Gastrocnemius medialis (tissue), 4 donors: ENCODE measurements at regions not wholly inside any gene's neighbourhood (a gene's known extent, or its start where the extent isn't known, plus 50 kb on each side); places are given as distances from the start of the nearest gene placed in this dataset.

Experiments used
- ATAC-seq, 2 donors: fragments of 150-250 bp; one replicate each; pipeline ENCODE4 v1.9.1; 2016
- DNase-seq, 2 donors: peaks; one replicate each; pipeline ENCODE4 v3.0.0-alpha.2; 2019
- H3K27ac ChIP-seq, 4 donors: fragments of 200-600 bp; sonication (generic); 1 replicate in 1 of 4; 2 replicates in 3 of 4; pipeline ENCODE4 v1.5.1; 2016 to 2018; ENCODE audit warnings: mild to moderate bottlenecking in 2 of 4, moderate library complexity in 1 of 4
- H3K27me3 ChIP-seq, 3 donors: fragments of 200-600 bp; sonication (generic) in 2 of 3; 1 replicate in 1 of 3; 2 replicates in 2 of 3; pipeline versions ENCODE4 v1.5.1 to v1.6.0; 2016 to 2019; ENCODE audit warnings: mild to moderate bottlenecking in 1 of 3, moderate library complexity in 1 of 3
- H3K36me3 ChIP-seq, 2 donors: fragments of 200-600 bp; sonication (generic) in 1 of 2; one replicate each; pipeline ENCODE4 v1.5.1; 2017 to 2018
- H3K4me1 ChIP-seq, 2 donors: fragments of 200-600 bp; sonication (generic) in 1 of 2; one replicate each; pipeline ENCODE4 v1.5.1; 2016 to 2017; ENCODE audit warnings: mild to moderate bottlenecking in 2 of 2
- H3K4me3 ChIP-seq, 4 donors: fragments of 200-600 bp; sonication (generic) in 3 of 4; 1 replicate in 1 of 4; 2 replicates in 3 of 4; pipeline ENCODE4 v1.5.1; 2016 to 2019; ENCODE audit warnings: mild to moderate bottlenecking in 2 of 4
- H3K9me3 ChIP-seq, 3 donors: fragments of 200-600 bp; sonication (generic) in 2 of 3; 1 replicate in 1 of 3; 2 replicates in 2 of 3; pipeline ENCODE4 v1.5.1; 2016 to 2019
- CTCF ChIP-seq, 5 experiments: fragments of 450-650 bp in 3 of 5; fragments of 200-600 bp in 2 of 5; sonication (generic) in 2 of 5; IDR thresholded peaks in 4 of 5; conservative IDR thresholded peaks in 1 of 5; 1 replicate in 4 of 5; 2 replicates in 1 of 5; pipeline ENCODE4 v1.5.1; 2016 to 2019; ENCODE audit warnings: antibody characterized with exemption in 5 of 5, mild to moderate bottlenecking in 3 of 5, moderate library complexity in 3 of 5
- POLR2A ChIP-seq, 2 donors: fragments of 450-650 bp; IDR thresholded peaks; one replicate each; pipeline ENCODE4 v1.6.1; 2017; ENCODE audit warnings: antibody characterized with exemption in 2 of 2, mild to moderate bottlenecking in 2 of 2, moderate library complexity in 2 of 2
- in situ Hi-C, 4 donors: fragments of 200-750 bp; cut with MboI; loops; one replicate each; pipeline versions ENCODE4 v1.15.0 to v1.8.0; 2017; ENCODE audit warnings: low sequenced_read_pairs in 4 of 4
- intact Hi-C: fragments of 100-400 bp; cut with DNase I; formaldehyde crosslinking; loops from one replicate; pipeline ENCODE4 v1.15.1; 2023; ENCODE audit warnings: low total_unique reads

- DNase-seq (no peak), ATAC-seq (no peak)
- Histone ChIP-seq H3K27ac (no peak overlapping the region), H3K9me3 (no peaks in the 10 kb centered on the region), H3K4me1 (no peaks in the 10 kb centered on the region), H3K4me3 (no peak overlapping the region), H3K36me3 (no peaks in the 10 kb centered on the region), H3K27me3 (no peaks in the 10 kb centered on the region)
- in situ Hi-C loops, result no loop called here
- no peak for TF ChIP-seq CTCF (IDR thresholded peaks at IDR 0.05 in 4 of 5, conservative IDR thresholded peaks at IDR 0.05 in 1 of 5)
- TF ChIP-seq POLR2A (IDR thresholded peaks at IDR 0.05), result no peak
- intact Hi-C loops, result no loop called here
These were observed 233.1 kb downstream of the IRX1 start for GRCh38 chr5:3828761-3829160.

GRCh38 chr5:3833566-3833965, 237.9 kb downstream of the IRX1 start:
- no peaks in the 10 kb centered on the region for H3K36me3 ChIP-seq
- DNase-seq (no peak), ATAC-seq (no peak)
- intact Hi-C loops (no loop called here), in situ Hi-C loops (no loop called here)
- no peak overlapping the region for H3K4me3 ChIP-seq
- H3K4me1 ChIP-seq, result no peaks in the 10 kb centered on the region
- H3K27me3 ChIP-seq, result no peaks in the 10 kb centered on the region
- TF ChIP-seq CTCF (IDR thresholded peaks at IDR 0.05 in 4 of 5, conservative IDR thresholded peaks at IDR 0.05 in 1 of 5), result no peak
- no peak for TF ChIP-seq POLR2A (IDR thresholded peaks at IDR 0.05)
- H3K27ac ChIP-seq, result no peak overlapping the region
- no peaks in the 10 kb centered on the region for H3K9me3 ChIP-seq

- no peak for DNase-seq
- intact Hi-C loops, result no loop called here
- no peaks in the 10 kb centered on the region for H3K27me3 ChIP-seq
- no peak for ATAC-seq
- no peaks in the 10 kb centered on the region for H3K9me3 ChIP-seq
- no peak overlapping the region for H3K4me3 ChIP-seq
- TF ChIP-seq POLR2A (IDR thresholded peaks at IDR 0.05) (no peak), CTCF (IDR thresholded peaks at IDR 0.05 in 4 of 5, conservative IDR thresholded peaks at IDR 0.05 in 1 of 5) (no peak)
- in situ Hi-C loops, result no loop called here
- no peaks in the 10 kb centered on the region for H3K4me1 ChIP-seq
- H3K27ac ChIP-seq, result no peak overlapping the region
- no peaks in the 10 kb centered on the region for H3K36me3 ChIP-seq
These were observed 240.2 kb downstream of the IRX1 start for GRCh38 chr5:3835811-3836210.

- H3K27ac ChIP-seq, result no peak overlapping the region
- intact Hi-C loops, result no loop called here
- DNase-seq (no peak), ATAC-seq (no peak)
- no peaks in the 10 kb centered on the region for H3K4me1 ChIP-seq
- no peaks in the 10 kb centered on the region for H3K36me3 ChIP-seq
- H3K27me3 ChIP-seq, result no peaks in the 10 kb centered on the region
- no peak overlapping the region for H3K4me3 ChIP-seq
- no peak for TF ChIP-seq POLR2A (IDR thresholded peaks at IDR 0.05)
- TF ChIP-seq CTCF (IDR thresholded peaks at IDR 0.05 in 4 of 5, conservative IDR thresholded peaks at IDR 0.05 in 1 of 5), result no peak
- in situ Hi-C loops, result no loop called here
- no peaks in the 10 kb centered on the region for H3K9me3 ChIP-seq
These were observed 240.9 kb downstream of the IRX1 start for GRCh38 chr5:3836528-3836927.

- Histone ChIP-seq H3K36me3 (no peaks in the 10 kb centered on the region), H3K4me1 (no peaks in the 10 kb centered on the region), H3K27me3 (no peaks in the 10 kb centered on the region), H3K27ac (no peak overlapping the region), H3K9me3 (no peaks in the 10 kb centered on the region), H3K4me3 (no peak overlapping the region)
- in situ Hi-C loops (no loop called here), intact Hi-C loops (no loop called here)
- TF ChIP-seq POLR2A (IDR thresholded peaks at IDR 0.05) (no peak), CTCF (IDR thresholded peaks at IDR 0.05 in 4 of 5, conservative IDR thresholded peaks at IDR 0.05 in 1 of 5) (no peak)
- ATAC-seq (no peak), DNase-seq (no peak)
These were observed 241.9 kb downstream of the IRX1 start for GRCh38 chr5:3837506-3837905.
